Omental fat pad (tissue), 3 donors: ENCODE measurements at regions not wholly inside any gene's neighbourhood (a gene's known extent, or its start where the extent isn't known, plus 50 kb on each side); places are given as distances from the start of the nearest gene placed in this dataset.

Source experiments
- ATAC-seq: fragments of 150-250 bp; one replicate; pipeline ENCODE4 v1.9.1; 2016; ENCODE audit warnings: mild to moderate bottlenecking, moderate library complexity; ENCODE audit not compliant: low FRiP score
- DNase-seq: peaks from one replicate; pipeline ENCODE4 v3.0.0-alpha.2; 2019; ENCODE audit warnings: low spot score
- TF ChIP-seq, protein P1 (sequence below), 3 donors: fragments of 450-650 bp; IDR thresholded peaks; one replicate each; pipeline ENCODE4 v1.5.1; 2016 to 2017; ENCODE audit warnings: antibody characterized with exemption in 3 of 3, mild to moderate bottlenecking in 3 of 3, moderate library complexity in 2 of 3

DNA sequence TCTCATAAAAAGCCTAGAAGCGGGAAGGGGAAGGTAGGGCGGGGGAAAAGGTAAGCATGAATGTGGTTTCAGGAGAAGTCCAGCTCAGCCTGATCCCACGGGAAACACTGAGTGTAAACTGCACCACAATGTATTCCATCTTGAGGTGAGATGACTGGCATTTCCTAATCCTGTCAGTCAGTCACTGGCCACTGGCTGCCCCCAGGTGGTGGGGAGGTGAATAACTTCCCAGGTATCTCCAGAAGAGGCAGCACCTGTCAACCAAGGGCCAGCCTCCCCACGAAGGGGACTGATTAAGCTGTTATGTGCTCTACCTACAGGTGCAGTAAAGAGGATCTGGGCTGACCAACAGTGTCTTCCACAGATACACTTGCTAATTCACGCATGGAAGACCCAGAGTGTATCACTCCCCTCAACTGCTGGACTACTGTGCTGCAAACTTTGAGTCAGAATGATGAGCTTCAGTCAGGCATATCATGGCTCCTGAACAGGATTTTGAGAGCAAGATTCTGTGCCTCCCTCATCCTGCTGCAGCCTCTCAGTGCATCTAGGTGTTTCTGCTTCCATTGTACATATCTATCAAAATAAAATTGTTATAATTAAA is 108.5 kb upstream of the CCL2 start:
- TF ChIP-seq, protein P1, sequence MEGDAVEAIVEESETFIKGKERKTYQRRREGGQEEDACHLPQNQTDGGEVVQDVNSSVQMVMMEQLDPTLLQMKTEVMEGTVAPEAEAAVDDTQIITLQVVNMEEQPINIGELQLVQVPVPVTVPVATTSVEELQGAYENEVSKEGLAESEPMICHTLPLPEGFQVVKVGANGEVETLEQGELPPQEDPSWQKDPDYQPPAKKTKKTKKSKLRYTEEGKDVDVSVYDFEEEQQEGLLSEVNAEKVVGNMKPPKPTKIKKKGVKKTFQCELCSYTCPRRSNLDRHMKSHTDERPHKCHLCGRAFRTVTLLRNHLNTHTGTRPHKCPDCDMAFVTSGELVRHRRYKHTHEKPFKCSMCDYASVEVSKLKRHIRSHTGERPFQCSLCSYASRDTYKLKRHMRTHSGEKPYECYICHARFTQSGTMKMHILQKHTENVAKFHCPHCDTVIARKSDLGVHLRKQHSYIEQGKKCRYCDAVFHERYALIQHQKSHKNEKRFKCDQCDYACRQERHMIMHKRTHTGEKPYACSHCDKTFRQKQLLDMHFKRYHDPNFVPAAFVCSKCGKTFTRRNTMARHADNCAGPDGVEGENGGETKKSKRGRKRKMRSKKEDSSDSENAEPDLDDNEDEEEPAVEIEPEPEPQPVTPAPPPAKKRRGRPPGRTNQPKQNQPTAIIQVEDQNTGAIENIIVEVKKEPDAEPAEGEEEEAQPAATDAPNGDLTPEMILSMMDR (IDR thresholded peaks at IDR 0.05) = no peak
- DNase-seq (no peak), ATAC-seq (no peak)

DNA sequence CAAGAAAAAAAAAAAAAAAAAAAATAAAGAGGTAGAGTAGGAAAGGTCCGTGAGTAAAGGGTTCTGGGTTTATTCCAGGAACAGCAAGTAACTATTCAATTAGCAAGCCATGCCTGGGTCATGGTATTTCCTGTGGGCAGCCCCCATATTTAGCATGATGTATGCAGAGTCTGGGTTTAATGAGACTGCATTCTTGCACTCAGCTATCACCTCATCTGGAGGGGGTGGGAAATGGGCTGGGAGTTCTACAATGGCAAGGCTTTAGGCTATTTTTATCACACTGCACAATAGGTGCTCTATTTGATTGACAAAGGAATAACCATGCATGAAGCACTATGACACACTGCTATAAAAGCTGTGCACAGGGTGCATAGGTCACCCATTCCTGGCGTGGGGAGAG is 104.0 kb upstream of the CCL2 start:
- DNase-seq (no peak), ATAC-seq (no peak)
- TF ChIP-seq, protein P1 (IDR thresholded peaks at IDR 0.05) = no peak

DNA sequence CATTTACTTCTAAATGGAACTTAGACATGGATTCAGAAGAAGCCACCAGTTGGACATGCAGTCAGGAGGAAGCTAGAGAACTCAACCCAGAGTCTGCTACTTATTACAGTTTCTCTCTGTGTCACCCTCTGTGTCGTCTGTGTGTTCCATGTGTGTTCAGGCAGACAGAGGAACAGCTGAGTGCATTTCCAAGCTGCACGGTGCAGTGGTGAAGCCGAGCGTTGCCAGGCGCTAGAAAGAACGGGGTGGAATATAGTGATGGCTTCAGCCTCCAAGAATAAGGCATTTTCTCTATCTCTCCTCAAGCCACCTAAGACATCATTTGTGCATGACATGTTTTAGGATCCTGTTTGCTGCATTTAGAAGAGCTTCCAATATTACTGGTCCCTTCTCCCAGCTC is 101.1 kb upstream of the CCL2 start:
- TF ChIP-seq, protein P1 (IDR thresholded peaks at IDR 0.05) = no peak
- DNase-seq (no peak), ATAC-seq (no peak)

DNA sequence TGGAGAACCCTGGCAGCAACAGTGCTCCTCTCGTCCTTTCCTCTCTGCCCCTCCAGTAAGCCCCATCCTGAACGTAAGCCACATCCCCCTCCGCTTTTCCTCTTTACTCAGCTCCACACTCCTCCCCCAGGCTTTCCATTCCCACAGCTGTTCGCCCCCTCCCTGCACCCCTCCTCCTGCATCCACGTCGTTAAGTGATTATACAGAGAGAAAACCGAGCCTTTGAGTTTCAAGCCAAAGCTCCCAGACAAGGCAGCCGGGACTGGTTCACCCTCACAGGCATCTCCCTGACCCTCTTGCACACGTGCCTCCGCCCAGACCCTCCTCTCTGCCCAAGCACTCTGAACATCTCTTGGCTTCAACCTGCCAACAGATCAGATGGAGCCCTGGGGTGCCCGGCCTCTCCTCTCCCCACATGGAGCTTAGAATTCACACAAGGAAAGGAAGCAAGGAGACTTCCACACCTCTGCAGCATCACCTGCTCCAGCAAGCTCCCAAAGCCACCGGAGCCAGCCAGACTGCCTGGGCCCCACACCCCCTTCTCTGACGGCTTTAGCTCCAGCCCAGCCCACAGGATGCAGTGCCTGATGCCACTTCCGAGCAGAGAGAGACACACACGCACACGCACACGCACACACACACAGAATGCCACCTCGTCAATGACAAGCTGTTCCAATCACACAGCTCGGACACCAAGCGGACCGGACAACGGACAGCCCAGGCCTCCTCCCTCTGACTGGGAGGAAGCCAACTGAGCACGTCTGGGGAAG is 99.9 kb upstream of the CCL2 start:
- ATAC-seq (no peak), DNase-seq (no peak)
- TF ChIP-seq, protein P1 (IDR thresholded peaks at IDR 0.05) = no peak

DNA sequence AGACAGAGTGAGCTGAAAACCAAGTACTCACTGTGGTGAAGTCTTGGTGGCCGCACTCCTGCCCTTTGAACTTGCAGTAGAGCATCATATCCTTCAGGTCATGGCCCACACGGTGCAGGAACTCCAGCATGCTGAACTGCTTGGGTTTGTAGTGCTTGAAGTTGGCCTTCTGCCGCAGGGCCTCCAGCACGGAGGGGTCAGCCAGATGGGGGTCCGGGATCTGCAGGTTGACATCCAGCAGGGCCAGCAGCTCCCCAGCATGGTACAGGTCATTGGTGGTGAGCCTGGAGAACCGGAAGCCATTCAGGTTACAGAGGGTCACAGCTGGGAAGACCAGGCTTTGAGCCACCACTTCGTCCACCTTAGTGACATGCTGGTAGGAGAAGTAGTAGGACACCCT is 99.1 kb upstream of the CCL2 start:
- TF ChIP-seq, protein P1 (IDR thresholded peaks at IDR 0.05) = no peak
- no peak for ATAC-seq
- no peak for DNase-seq

DNA sequence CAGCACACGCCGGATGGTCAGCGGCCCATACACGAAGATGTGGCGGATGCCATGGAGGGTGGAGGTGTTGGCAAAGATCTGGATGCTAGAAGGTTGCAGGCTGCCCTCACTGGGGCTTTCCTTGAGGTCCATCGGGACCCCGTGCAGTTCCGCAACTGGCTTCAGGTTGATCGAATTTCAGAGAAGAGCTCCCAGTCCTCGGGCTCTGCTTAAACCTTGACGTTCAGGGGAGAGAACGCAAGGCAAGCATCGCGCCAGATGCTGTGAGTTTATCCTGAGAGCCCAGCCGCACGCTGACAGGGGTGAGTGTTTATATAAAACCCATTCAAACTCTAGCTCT is 98.7 kb upstream of the CCL2 start:
- no peak for ATAC-seq
- TF ChIP-seq, protein P1 (IDR thresholded peaks at IDR 0.05) = no peak
- DNase-seq = no peak
